PC-9 (cell line): ENCODE measurements at regions not wholly inside any gene's neighbourhood (a gene's known extent, or its start where the extent isn't known, plus 50 kb on each side); places are given as distances from the start of the nearest gene placed in this dataset.
"Not testable (repeated sequence)": the region's sequence is repeated elsewhere in the genome, so short reads cannot be mapped to it uniquely, and the experiment has no call there.

Source experiments
- BruUV-seq: library from RNA; stranded (reverse); fragments of 400-500 nt; replicated peaks from 2 replicates; lab custom pipeline; 2021; lab: Mats Ljungman, UMichigan
- CTCF ChIA-PET: fragments of 300-600 bp; sonication (Branson Sonifier 250); formaldehyde crosslinking; loops from one replicate; lab custom pipeline; 2022; ENCODE audit warnings: antibody characterized with exemption; lab: Charles Lee
- POLR2A ChIA-PET: fragments of 300-600 bp; sonication (Branson Sonifier 250); formaldehyde crosslinking; loops from one replicate; lab custom pipeline; 2022; ENCODE audit warnings: antibody characterized with exemption; ENCODE audit not compliant: unreplicated experiment; lab: Charles Lee
- DNase-seq, 2 experiments: peaks; one replicate each; pipeline versions ENCODE4 v3.0.0 to v3.0.0-alpha.2; 2015 to 2022; ENCODE audit warnings: mixed read lengths in 1 of 2
- H2AFZ ChIP-seq: fragments of 200-600 bp; sonication (generic); 2 replicates; pipeline ENCODE4 v1.8.1; 2017; ENCODE audit warnings: antibody characterized with exemption
- H3F3A ChIP-seq: fragments of 200-600 bp; sonication (generic); 2 replicates; pipeline ENCODE4 v1.8.1; 2017; ENCODE audit warnings: antibody characterized with exemption, mild to moderate bottlenecking, low read depth; ENCODE audit not compliant: insufficient read depth
- H3K27ac ChIP-seq: fragments of 200-600 bp; sonication (generic); 2 replicates; pipeline ENCODE4 v1.6.1; 2016; ENCODE audit warnings: mixed run types
- H3K27me3 ChIP-seq: fragments of 200-600 bp; sonication (generic); 2 replicates; pipeline ENCODE4 v1.6.1; 2016; ENCODE audit warnings: low read depth, mixed run types; ENCODE audit not compliant: insufficient read depth
- H3K36me3 ChIP-seq: fragments of 200-600 bp; sonication (generic); 2 replicates; pipeline ENCODE4 v1.6.1; 2016; ENCODE audit warnings: low read depth, mixed run types
- H3K4me1 ChIP-seq: fragments of 200-600 bp; sonication (generic); replicated peaks from 2 replicates; pipeline ENCODE4 v1.6.1; 2016; ENCODE audit warnings: mixed run types; ENCODE audit not compliant: insufficient read depth
- H3K4me2 ChIP-seq: fragments of 200-600 bp; sonication (generic); 2 replicates; pipeline ENCODE4 v1.6.1; 2017; ENCODE audit warnings: mixed run types
- H3K4me3 ChIP-seq: fragments of 200-600 bp; sonication (generic); 2 replicates; pipeline ENCODE4 v1.6.1; 2016; ENCODE audit warnings: mixed run types
- H3K79me2 ChIP-seq: fragments of 200-600 bp; sonication (generic); 2 replicates; pipeline ENCODE4 v1.6.1; 2017; ENCODE audit warnings: low read depth, mixed run types
- H3K9me2 ChIP-seq: fragments of 200-600 bp; sonication (generic); 2 replicates; pipeline ENCODE4 v1.8.1; 2017; ENCODE audit warnings: mild to moderate bottlenecking; ENCODE audit not compliant: insufficient read depth
- H3K9me3 ChIP-seq: fragments of 200-600 bp; sonication (generic); 2 replicates; pipeline ENCODE4 v1.8.1; 2016; ENCODE audit warnings: low read depth; ENCODE audit not compliant: insufficient read depth
- H4K20me1 ChIP-seq: fragments of 200-600 bp; sonication (generic); 2 replicates; pipeline ENCODE4 v1.8.1; 2017; ENCODE audit not compliant: insufficient read depth
- CTCF ChIP-seq: fragments of 200-600 bp; sonication (generic); conservative IDR thresholded peaks from 2 replicates; pipeline ENCODE4 v1.6.1; 2017; ENCODE audit warnings: mixed run types, antibody characterized with exemption, mild to moderate bottlenecking, moderate library complexity
- EZH2 ChIP-seq: fragments of 200-600 bp; sonication (generic); IDR thresholded peaks from 2 replicates; pipeline ENCODE4 v1.8.0; 2017; ENCODE audit warnings: antibody characterized with exemption, low read depth
- intact Hi-C: fragments of 100-400 bp; cut with micrococcal nuclease; formaldehyde crosslinking; loops from one replicate; pipeline ENCODE4 v1.10.0; 2022; ENCODE audit not compliant: unreplicated experiment

- POLR2A ChIA-PET, result no interaction called here
- Histone ChIP-seq H3K27me3 (no peaks in the 10 kb centered on the region), H3K36me3 (no peaks in the 10 kb centered on the region), H3K9me3 (no peaks in the 10 kb centered on the region), H3K4me2 (no peak overlapping the region), H3F3A (no peaks in the 10 kb centered on the region), H3K4me3 (no peak overlapping the region), H3K4me1 (no peaks in the 10 kb centered on the region), H3K79me2 (no peaks in the 10 kb centered on the region), H3K9me2 (no peaks in the 10 kb centered on the region), H4K20me1 (no peaks in the 10 kb centered on the region), H2AFZ (no peak overlapping the region), H3K27ac (no peak overlapping the region)
- no peak for DNase-seq
- intact Hi-C loops, result no loop called here
- no TSS peak for BruUV-seq
- TF ChIP-seq CTCF (no peak), EZH2 (no peak)
- CTCF ChIA-PET, result no interaction called here
These were observed 532.5 kb upstream of the IZUMO3 start for GRCh38 chr9:25078202-25078601.

GRCh38 chr9:25048098-25048724 lies 502.5 kb upstream of the IZUMO3 start:
- TF ChIP-seq EZH2, result no peak
- no peak for TF ChIP-seq CTCF
- Histone ChIP-seq H3K9me3 (no peaks in the 10 kb centered on the region), H3K4me1 (no peaks in the 10 kb centered on the region), H3K4me2 (no peak overlapping the region), H2AFZ (no peak overlapping the region), H3K9me2 (no peaks in the 10 kb centered on the region), H3K27me3 (no peaks in the 10 kb centered on the region), H3F3A (no peaks in the 10 kb centered on the region), H4K20me1 (no peaks in the 10 kb centered on the region), H3K4me3 (no peak overlapping the region), H3K27ac (no peak overlapping the region), H3K79me2 (no peaks in the 10 kb centered on the region), H3K36me3 (no peaks in the 10 kb centered on the region)
- BruUV-seq, result no TSS peak
- no peak for DNase-seq
- CTCF ChIA-PET, result no interaction called here
- POLR2A ChIA-PET, result no interaction called here
- intact Hi-C loops, result no loop called here

- DNase-seq, H3K79me2 ChIP-seq, H3K36me3 ChIP-seq, BruUV-seq, H3K4me1 ChIP-seq, CTCF ChIA-PET, POLR2A ChIA-PET, H3K27ac ChIP-seq, H3K4me3 ChIP-seq, H3K9me3 ChIP-seq, H3K9me2 ChIP-seq, intact Hi-C loops, H3K27me3 ChIP-seq, H4K20me1 ChIP-seq, H2AFZ ChIP-seq, H3F3A ChIP-seq, H3K4me2 ChIP-seq: not testable (repeated sequence)
These were observed 499.8 kb upstream of the IZUMO3 start for GRCh38 chr9:25045469-25045868.

GRCh38 chr9:25029743-25030142 lies 484.0 kb upstream of the IZUMO3 start:
- ChIA-PET POLR2A (no interaction called here), CTCF (no interaction called here)
- no peak for DNase-seq
- Histone ChIP-seq H3K27ac (no peak overlapping the region), H4K20me1 (no peaks in the 10 kb centered on the region), H3K27me3 (no peaks in the 10 kb centered on the region), H2AFZ (no peak overlapping the region), H3K79me2 (no peaks in the 10 kb centered on the region), H3K4me3 (no peak overlapping the region), H3K9me3 (no peaks in the 10 kb centered on the region), H3K4me1 (no peaks in the 10 kb centered on the region), H3K9me2 (no peaks in the 10 kb centered on the region), H3K36me3 (no peaks in the 10 kb centered on the region), H3F3A (no peaks in the 10 kb centered on the region), H3K4me2 (no peak overlapping the region)
- TF ChIP-seq EZH2, result no peak
- no peak for TF ChIP-seq CTCF
- intact Hi-C loops, result no loop called here
- BruUV-seq, result no TSS peak
